ENCODE measurements at regions not wholly inside any gene's neighbourhood (a gene's known extent, or its start where the extent isn't known, plus 50 kb on each side); places are given as distances from the start of the nearest gene placed in this dataset.

- H3K9ac ChIP-seq (ENCODE audit: low read depth in 2 of 2, low read length in 2 of 2): no peak overlapping the region
- no peak overlapping the region for H3K4me3 ChIP-seq
- no peak overlapping the region for H3K27ac ChIP-seq
- no peaks in the 10 kb centered on the region for H3K9me3 ChIP-seq
- TF ChIP-seq CTCF (IDR thresholded peaks at IDR 0.05): no peak
- no peaks in the 10 kb centered on the region for H3K36me3 ChIP-seq
- intact Hi-C loops (cut with DNase I): no loop called here
- no peaks in the 10 kb centered on the region for H3K27me3 ChIP-seq
- DNase-seq: no peak
- no peaks in the 10 kb centered on the region for H3K4me1 ChIP-seq
Measured at GRCh38 chr9:108331596-108331995, 524.2 kb downstream of the ACTL7B start.

- H3K4me1 ChIP-seq: no peaks in the 10 kb centered on the region
- no peak overlapping the region for H3K4me3 ChIP-seq
- no peak overlapping the region for H3K27ac ChIP-seq
- no peaks in the 10 kb centered on the region for H3K27me3 ChIP-seq
- no peak overlapping the region for H3K9ac ChIP-seq (ENCODE audit: low read depth in 2 of 2, low read length in 2 of 2)
- intact Hi-C loops (cut with DNase I): no loop called here
- H3K9me3 ChIP-seq: no peaks in the 10 kb centered on the region
- DNase-seq: no peak
- H3K36me3 ChIP-seq: no peaks in the 10 kb centered on the region
- no peak for TF ChIP-seq CTCF (IDR thresholded peaks at IDR 0.05)
Measured at GRCh38 chr9:108325406-108325805, 530.4 kb downstream of the ACTL7B start.

GRCh38 chr9:108323615-108324014, 532.2 kb downstream of the ACTL7B start:
- Histone ChIP-seq H3K27ac (no peak overlapping the region), H3K4me1 (no peaks in the 10 kb centered on the region), H3K9me3 (no peaks in the 10 kb centered on the region), H3K4me3 (no peak overlapping the region), H3K9ac (ENCODE audit: low read depth in 2 of 2, low read length in 2 of 2) (no peak overlapping the region), H3K36me3 (no peaks in the 10 kb centered on the region), H3K27me3 (no peaks in the 10 kb centered on the region)
- DNase-seq: no peak
- no peak for TF ChIP-seq CTCF (IDR thresholded peaks at IDR 0.05)
- intact Hi-C loops (cut with DNase I): no loop called here

- Histone ChIP-seq H3K27ac (no peak overlapping the region), H3K9ac (ENCODE audit: low read depth in 2 of 2, low read length in 2 of 2) (no peak overlapping the region), H3K4me3 (no peak overlapping the region), H3K36me3 (no peaks in the 10 kb centered on the region), H3K4me1 (no peaks in the 10 kb centered on the region), H3K9me3 (no peaks in the 10 kb centered on the region), H3K27me3 (no peaks in the 10 kb centered on the region)
- DNase-seq: no peak
- intact Hi-C loops (cut with DNase I): no loop called here
- TF ChIP-seq CTCF (IDR thresholded peaks at IDR 0.05): no peak
Measured at GRCh38 chr9:108322326-108323098, 533.3 kb downstream of the ACTL7B start.

- H3K27me3 ChIP-seq: no peaks in the 10 kb centered on the region
- no peak overlapping the region for H3K4me3 ChIP-seq
- no peaks in the 10 kb centered on the region for H3K9me3 ChIP-seq
- DNase-seq: no peak
- no peaks in the 10 kb centered on the region for H3K36me3 ChIP-seq
- no peak overlapping the region for H3K9ac ChIP-seq (ENCODE audit: low read depth in 2 of 2, low read length in 2 of 2)
- intact Hi-C loops (cut with DNase I): no loop called here
- H3K4me1 ChIP-seq: no peaks in the 10 kb centered on the region
- no peak for TF ChIP-seq CTCF (IDR thresholded peaks at IDR 0.05)
- H3K27ac ChIP-seq: no peak overlapping the region
Measured at GRCh38 chr9:108316630-108317029, 539.2 kb downstream of the ACTL7B start.
